Caki2 (cell line): ENCODE measurements at regions not wholly inside any gene's neighbourhood (a gene's known extent, or its start where the extent isn't known, plus 50 kb on each side); places are given as distances from the start of the nearest gene placed in this dataset.
A peak's percentile ranks its signal among the peaks of the same experiment; 100 is the strongest.
"Not testable (repeated sequence)": the region's sequence is repeated elsewhere in the genome, so short reads cannot be mapped to it uniquely, and the experiment has no call there.

Source experiments
- DNase-seq: peaks from one replicate; pipeline ENCODE4 v3.0.0-alpha.2; 2015; ENCODE audit warnings: low read depth
- in situ Hi-C: cut with HindIII; loops from 2 replicates; pipeline ENCODE4 v1.10.0; 2016; ENCODE audit warnings: low sequenced_read_pairs, low pct_unique_long_range_greater_than_20kb, mixed read lengths

DNA sequence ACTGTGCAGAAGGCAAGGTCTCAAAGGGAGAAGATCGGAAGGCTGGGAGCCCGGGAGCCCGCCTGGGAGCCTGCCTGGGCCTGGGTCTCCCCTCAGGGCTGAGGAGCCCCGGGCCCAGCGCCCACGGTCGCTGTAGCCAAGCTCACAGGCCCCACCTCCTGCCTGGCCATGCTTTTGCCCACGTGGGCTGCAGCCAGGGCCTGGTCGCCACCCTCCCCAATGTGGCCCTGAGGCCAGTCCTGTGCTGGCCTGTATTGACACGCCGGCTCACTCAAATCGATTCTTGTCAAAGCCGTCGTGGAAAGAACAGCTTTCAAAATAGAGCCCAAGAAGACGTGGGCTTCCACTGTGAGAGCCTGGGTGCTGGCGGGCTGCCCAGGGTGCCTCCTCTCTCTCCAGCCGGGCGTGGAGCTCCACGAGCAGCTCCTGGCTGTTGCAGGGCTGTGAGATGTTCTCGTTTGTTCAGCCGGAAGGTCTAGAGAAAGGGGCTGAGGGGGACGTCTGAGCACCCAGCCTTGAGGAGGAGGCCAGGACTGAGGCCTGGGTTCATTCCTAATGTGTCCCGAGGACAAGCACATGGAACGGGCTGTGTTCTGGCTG, 4433.7 kb upstream of the TPTE start:
- in situ Hi-C loops, DNase-seq: not testable (repeated sequence)

DNA sequence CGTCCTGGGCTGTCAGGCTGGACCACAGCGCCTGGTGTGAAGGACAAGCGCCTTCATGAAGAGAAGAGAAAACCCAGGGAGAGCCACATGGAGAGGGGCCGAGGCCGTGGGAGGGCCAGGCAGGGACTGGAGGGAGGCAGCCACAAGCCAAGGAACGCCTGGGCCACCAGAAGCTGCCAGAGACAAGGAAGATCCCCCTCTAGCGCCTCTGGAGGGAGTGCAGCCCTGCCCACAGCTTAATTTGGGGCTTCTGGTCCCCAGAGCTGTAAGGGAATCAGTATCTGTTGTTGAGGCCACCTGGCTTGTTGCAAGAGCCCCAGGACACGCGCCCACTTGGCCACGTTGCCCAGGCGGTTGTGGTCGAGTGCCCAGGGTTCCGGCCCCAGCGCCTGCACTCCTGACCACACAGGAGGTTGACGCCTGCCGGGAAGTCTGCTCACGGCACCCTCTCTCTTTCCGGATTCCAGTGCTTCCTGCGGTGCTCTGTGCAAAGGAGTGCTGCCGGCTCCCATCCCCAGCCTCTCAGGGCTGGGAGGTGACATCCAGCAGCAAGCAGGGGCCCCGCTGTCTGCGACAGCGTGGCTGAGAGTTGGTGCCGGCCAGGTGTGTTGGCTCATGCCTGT, 4431.0 kb upstream of the TPTE start:
- DNase-seq, in situ Hi-C loops: not testable (repeated sequence)

- in situ Hi-C loops, DNase-seq: not testable (repeated sequence)
These were observed 4429.9 kb upstream of the TPTE start for GRCh38 chr21:6091335-6092027.

- DNase-seq, in situ Hi-C loops: not testable (repeated sequence)
These were observed 4429.0 kb upstream of the TPTE start for GRCh38 chr21:6092401-6092800.

DNA sequence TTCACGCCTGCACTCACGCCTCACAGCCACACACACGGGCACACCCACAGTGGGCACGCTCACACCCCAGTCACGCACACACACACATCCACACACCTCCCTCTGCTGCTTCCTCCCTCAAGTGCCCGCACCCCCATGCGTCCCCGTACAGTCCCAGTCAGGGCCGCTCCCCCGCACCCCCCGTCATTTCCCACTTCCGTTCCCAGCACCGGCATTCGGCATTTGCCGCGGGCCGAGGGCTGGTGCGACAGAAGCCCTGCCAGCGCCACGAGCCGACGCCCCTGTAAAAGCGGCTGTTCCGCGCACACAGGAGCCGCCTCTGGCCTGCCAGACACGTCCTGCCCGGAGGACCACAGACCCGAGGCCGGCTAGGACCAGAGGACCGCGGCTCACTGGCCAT, 4428.0 kb upstream of the TPTE start:
- DNase-seq, in situ Hi-C loops: not testable (repeated sequence)

- in situ Hi-C loops, DNase-seq: not testable (repeated sequence)
These were observed 4427.5 kb upstream of the TPTE start for GRCh38 chr21:6093870-6094269.

DNA sequence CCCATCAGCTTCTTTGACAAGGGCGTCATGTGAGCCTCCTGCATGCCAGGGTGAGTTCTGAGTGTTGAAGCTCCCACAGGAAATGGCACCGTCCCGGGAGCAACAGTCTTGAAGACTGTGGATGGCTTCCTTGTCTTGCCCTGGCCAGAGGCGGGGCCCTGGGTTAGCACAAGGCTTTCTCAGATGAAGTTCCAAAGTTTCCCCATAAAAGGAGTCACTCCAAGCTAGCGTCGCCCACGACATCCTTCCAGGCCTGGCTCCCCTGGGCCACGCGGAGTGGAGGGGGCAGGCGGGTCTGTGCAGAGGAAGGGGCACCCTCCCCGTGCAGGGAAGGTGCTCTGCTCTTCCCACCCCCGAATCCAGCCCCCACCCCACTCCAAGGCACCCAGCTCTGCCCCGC, 4426.1 kb upstream of the TPTE start:
- in situ Hi-C loops, DNase-seq: not testable (repeated sequence)

GRCh38 chr21:6096560-6097424, 4424.6 kb upstream of the TPTE start:
- in situ Hi-C loops, DNase-seq: not testable (repeated sequence)

- DNase-seq, in situ Hi-C loops: not testable (repeated sequence)
These were observed 4423.6 kb upstream of the TPTE start for GRCh38 chr21:6097736-6098135.

DNA sequence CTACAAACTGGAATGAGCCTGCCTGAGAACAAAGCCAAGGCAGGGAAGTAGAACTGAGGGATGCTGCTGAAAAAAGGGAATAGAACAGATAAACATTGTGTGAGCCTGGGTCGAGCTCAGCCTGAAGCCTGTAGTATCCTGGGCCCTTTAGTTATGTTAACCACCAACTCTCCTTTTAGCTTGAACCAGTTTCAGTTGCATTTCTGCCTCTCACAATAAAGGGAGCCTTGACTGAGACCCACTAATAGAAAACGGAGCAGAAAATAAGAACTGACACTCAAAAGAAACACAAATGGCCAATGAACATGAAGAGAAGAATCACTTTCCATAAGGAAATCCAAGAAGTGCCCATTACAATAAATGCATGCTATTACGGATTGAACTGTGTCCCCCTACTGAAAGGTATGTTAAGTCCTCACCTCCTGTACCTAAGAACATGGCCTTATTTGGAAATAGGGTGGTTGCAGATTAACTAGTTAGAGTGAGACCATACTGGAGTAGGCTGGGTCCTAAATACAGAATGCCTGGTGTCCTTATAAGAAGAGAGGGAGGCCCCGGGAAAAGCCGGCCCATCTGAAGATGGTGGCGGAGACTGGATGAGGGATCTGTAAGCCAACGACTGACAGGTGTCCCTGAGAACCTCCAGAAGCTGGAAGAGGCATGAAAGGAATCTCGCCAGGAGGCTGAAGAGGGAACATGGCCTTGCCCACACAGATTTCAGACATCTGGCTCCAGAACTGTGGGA, 4423.0 kb upstream of the TPTE start:
- peak; percentile 0 for DNase-seq
- in situ Hi-C loops: not testable (repeated sequence)

GRCh38 chr21:6101588-6101987, 4419.8 kb upstream of the TPTE start:
- in situ Hi-C loops, DNase-seq: not testable (repeated sequence)

GRCh38 chr21:6104546-6104945, 4416.8 kb upstream of the TPTE start:
- DNase-seq, in situ Hi-C loops: not testable (repeated sequence)

DNA sequence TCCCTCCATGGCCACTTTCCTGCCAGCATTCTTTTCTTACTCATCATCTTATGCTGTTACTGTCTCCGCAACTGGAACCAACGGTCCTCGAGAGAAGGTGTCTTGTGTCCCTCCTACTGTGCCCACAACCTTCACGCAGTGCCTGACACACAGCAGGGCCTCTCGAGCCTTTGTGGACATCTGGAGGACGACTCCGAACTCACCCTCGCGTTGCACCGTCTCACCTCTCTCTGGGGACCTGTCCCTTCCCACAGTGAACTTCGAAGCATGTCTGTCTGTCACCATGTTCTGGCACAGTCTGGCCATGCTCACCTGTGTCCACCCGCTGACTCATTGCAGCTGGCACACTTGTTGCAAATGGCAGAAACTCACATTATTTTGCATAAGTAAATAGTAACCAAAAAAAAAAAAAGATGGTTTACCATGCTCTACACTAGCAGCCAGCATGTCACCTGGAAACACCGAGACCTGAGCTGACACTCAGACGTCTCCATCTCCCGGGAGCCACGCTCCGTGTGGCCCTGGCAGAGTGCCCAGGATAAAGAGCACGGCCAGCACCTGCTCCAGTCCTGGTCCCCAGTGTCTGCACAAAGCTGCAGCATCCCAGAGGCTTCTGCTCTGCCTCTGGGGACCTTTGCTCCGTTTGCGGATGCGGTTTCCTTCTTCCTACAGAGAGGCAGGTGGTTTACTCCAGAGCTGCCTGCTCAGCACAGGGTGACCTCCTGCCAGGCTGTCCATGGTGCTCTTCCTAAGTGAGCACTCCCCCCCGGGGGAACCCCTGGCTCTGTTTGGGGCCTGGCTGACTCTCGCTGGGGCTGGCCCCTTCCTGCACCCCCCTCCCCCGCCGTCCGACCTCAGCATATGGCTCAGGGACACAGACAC, 4414.5 kb upstream of the TPTE start:
- DNase-seq, in situ Hi-C loops: not testable (repeated sequence)

DNA sequence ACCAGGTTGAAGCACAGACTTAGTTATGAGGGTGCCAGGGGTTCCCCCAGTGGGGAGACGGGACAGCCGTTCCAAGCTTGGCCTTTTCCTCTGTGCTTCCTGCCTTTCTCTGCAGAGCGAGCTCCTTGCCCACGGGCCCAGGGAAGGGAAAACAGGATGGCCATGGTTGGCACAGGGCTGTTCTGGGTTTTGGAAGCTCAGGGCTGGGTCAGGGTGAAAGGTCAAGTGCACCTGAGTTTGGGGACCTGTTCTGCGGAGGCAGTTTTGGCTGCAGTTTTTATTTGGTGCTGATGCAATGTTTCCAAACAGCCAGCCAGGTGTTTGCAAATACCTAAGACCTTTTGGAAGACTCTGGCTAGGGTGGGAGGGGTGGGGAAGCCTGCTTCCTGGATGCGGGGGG, 4412.5 kb upstream of the TPTE start:
- in situ Hi-C loops, DNase-seq: not testable (repeated sequence)

- peak; percentile 2 for DNase-seq
- in situ Hi-C loops: not testable (repeated sequence)
These were observed 4411.6 kb upstream of the TPTE start for GRCh38 chr21:6109774-6110173.

GRCh38 chr21:6110716-6111343, 4410.6 kb upstream of the TPTE start:
- in situ Hi-C loops, DNase-seq: not testable (repeated sequence)

GRCh38 chr21:6111354-6111753, 4410.0 kb upstream of the TPTE start:
- DNase-seq, in situ Hi-C loops: not testable (repeated sequence)
